Mammary epithelial cell (primary cell): ENCODE measurements at regions not wholly inside any gene's neighbourhood (a gene's known extent, or its start where the extent isn't known, plus 50 kb on each side); places are given as distances from the start of the nearest gene placed in this dataset.

ENCODE experiments used
- EZH2 ChIP-seq: IDR thresholded peaks from 2 replicates; pipeline ENCODE4 v1.6.1; 2012; ENCODE audit warnings: low read length, inconsistent platforms, borderline replicate concordance
- TF ChIP-seq, protein P1 (sequence below), 2 donors: IDR thresholded peaks in 1 of 2; conservative IDR thresholded peaks in 1 of 2; 2 replicates each; pipeline ENCODE4 v1.5.1; 2011 to 2012; ENCODE audit warnings: inconsistent platforms in 2 of 2, low read length in 2 of 2, mild to moderate bottlenecking in 2 of 2, control low read depth in 1 of 2, low read depth in 1 of 2; ENCODE audit not compliant: insufficient read depth in 1 of 2; ENCODE audit errors: extremely low read depth in 1 of 2

DNA sequence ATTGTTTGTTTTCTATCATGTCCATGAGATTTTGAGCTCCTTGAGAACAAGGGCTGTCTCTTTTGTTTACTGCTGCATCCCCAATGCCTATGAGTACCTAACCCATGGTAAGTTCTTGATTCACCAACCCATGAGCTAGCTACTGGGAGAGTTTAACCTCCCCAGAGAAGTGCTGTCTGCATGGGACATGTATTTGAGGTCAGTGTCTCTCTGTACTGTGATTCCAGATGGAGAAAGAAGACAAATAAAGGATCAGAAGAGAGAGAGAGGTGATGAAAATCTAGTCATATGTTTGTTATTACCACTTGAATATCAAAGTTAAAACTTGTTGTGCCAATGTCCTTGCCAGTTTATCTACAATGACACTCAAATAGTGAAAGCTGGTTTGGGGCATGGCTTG is 421.8 kb downstream of the BCAT1 start:
- TF ChIP-seq, protein P1, sequence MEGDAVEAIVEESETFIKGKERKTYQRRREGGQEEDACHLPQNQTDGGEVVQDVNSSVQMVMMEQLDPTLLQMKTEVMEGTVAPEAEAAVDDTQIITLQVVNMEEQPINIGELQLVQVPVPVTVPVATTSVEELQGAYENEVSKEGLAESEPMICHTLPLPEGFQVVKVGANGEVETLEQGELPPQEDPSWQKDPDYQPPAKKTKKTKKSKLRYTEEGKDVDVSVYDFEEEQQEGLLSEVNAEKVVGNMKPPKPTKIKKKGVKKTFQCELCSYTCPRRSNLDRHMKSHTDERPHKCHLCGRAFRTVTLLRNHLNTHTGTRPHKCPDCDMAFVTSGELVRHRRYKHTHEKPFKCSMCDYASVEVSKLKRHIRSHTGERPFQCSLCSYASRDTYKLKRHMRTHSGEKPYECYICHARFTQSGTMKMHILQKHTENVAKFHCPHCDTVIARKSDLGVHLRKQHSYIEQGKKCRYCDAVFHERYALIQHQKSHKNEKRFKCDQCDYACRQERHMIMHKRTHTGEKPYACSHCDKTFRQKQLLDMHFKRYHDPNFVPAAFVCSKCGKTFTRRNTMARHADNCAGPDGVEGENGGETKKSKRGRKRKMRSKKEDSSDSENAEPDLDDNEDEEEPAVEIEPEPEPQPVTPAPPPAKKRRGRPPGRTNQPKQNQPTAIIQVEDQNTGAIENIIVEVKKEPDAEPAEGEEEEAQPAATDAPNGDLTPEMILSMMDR (conservative IDR thresholded peaks at IDR 0.05 in 1 of 2, IDR thresholded peaks at IDR 0.05 in 1 of 2; ENCODE audit: extremely low read depth in 1 of 2, insufficient read depth in 1 of 2, low read depth in 1 of 2, low read length in 2 of 2): no peak
- no peak for TF ChIP-seq EZH2
